HG02973 (cell line): ENCODE measurements at regions not wholly inside any gene's neighbourhood (a gene's known extent, or its start where the extent isn't known, plus 50 kb on each side); places are given as distances from the start of the nearest gene placed in this dataset.

Experiments used
- ATAC-seq: cut with Tn5 transposase; IDR thresholded peaks from one replicate; pipeline ENCODE4 v1.9.1; 2021; ENCODE audit warnings: moderate library complexity; ENCODE audit not compliant: unreplicated experiment

DNA sequence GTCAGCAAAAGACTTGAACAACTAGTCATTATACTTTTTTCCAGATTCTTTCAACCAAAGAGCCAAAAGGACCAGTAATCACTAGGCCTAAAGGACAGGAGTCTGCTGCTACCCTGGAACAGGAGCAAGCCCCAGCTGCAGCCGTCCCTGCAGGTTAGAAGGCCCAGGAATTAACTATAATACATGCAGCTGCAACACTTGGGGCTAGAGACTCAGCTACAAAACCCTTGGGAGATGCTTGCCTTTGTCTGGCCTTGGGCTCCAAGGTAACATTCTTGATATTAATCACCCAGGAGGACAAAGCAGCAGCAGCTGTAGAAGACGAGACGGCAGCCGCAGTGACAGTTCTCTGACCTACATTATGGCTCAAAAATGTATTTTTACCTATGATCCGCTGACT, 841.2 kb upstream of the ADGRL4 start:
- no peak for ATAC-seq

DNA sequence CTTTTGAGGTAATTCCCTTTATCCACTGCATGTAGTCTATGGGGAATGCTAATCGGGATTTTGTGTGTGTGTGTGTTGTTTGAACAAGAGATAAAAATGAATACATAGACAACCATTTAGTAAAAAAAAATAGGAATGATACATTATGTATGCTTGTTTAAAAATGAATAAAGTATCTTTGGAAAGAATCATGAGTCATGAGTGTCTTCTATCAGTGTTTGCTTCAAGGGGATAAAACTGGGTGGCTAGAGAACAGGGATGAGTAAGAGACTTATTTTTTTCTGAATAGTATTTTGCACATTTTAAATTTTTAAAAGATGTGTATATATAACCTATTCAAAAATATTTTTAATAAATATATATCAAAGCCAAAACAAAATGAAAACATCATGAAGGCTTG, 839.4 kb upstream of the ADGRL4 start:
- ATAC-seq, result no peak

DNA sequence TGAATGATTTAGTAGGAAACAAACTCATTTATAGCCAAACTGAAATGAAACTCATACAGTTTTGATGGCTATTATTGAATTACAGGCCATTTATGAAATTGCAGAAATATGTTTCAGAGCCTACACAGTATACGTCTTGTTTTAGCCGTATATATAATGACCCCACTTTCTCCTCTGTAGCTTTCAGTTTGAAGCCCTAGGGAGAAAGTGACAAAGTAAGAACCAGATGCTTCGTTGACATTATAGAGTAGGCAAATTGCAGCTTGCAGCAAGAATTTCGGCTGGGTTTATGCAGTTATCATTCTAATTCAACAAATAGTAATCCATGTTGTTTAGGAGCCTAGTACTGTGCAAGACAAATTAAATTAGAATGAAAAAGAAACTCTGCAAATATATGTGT, 836.3 kb upstream of the ADGRL4 start:
- ATAC-seq, result no peak

DNA sequence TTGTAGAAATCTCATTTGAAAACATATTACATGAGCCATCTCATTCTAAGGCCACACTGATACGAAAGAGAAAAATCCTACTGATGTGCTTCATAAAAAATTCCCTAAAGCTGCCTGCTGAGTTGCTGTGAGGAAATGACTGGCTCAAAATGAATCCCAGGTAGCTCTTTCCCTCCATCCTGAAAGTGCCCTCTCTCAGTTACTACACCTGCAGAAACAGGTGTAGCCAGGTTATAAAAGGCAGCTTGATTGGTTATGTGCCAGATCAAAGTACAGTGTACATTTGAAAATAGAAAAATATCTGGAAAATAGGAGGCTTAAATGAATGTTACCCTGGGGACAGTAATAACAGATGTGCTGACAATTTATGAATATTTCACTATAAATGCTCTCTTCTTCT, 833.4 kb upstream of the ADGRL4 start:
- ATAC-seq, result no peak

DNA sequence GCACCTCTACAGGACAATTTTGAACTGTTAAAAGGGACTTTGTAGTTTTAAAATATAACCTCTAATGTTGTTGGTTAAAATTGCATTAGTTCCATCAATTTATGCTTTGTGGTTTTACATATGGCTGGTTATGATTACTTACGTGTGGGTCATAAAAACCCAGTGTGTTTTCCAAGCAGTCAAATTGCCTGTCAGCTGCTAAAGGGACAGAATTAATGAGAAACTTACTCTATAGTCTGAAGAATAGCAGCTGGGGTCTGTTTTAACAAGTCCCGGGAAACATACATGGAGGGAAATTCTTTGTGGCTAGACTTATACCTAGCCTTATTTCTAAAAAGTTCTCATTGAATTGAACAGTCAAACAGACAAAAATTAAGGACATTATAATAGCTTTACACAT, 820.9 kb upstream of the ADGRL4 start:
- ATAC-seq, result no peak

DNA sequence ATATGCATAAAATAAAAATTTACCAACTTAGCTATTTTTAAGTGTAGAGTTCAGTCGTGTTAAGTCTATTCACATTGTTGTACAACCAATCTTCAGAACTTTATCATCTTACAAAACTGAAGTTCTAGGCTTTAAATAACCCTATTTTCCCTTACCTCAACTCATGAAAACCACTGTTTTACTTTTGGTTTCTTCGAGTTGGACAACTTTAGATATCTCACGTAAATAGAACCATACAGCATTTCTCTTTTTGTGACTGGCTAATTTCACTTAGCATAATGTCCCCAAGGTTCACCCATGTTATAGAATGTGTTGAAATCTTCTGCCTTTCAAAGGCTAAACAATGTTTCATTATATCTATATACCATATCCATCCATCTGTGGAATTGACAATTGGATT, 819.0 kb upstream of the ADGRL4 start:
- ATAC-seq, result no peak

DNA sequence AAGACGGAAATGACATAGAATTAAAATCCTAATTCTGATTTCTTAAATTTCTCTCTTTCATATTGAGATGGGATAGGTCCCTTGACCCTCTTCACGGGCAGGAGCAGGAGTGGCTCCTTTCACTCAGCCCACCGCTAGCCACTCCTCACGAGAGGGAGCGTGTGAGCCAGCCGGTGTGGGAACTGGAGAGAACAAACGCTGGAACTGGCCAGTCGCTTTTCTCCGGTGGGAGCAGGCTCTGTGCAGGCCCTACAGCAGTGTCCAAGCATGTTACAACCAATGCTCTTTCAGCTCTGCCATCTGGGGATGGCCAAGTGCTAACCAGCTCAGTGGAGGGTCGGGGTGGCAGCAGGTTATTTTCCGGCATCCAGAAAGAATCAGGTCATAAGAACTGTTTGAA, 815.5 kb upstream of the ADGRL4 start:
- no peak for ATAC-seq

DNA sequence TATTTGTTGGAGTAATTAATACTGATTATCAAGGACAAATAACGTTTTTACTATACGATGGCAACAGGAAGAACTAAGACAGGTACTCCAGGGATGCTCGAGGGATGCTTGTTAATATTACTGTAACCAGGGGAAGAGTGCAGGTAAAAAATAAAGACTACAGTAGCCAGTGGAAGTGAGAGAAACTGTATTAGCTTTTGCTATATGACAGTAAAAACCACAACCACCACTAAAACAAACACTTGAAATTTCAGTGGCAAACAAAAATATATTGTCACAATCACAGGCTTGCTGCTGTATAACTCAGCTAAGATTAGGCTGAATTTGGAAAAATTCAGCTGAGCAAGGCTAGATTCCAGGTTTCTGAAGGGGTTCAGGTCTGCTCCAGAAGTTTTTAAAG, 812.6 kb upstream of the ADGRL4 start:
- ATAC-seq, result no peak

DNA sequence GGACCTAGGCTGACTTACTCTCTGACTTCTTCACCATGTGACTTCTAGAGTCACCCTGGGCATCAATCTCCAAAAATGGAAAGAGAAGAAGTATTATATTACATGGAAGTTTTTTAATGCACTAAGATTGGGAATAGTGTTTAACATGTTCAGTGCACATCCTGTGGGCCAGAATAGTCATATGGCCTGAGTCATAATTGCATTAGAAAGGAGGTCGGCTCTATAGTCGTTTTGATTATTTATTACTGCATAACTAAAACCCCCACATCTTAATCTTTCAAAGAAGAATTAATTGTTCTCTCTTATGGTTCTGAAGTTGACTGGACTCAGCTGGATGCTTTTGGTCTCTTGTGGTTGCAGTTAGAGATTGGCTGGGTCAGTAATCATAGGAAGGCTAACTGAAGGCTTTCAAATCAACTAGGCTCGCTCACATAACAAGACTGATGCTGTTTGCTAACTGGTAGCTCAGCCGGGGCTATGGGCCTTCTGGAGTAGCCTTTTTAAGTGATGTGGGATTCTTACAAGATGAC, 810.6 kb upstream of the ADGRL4 start:
- no peak for ATAC-seq

DNA sequence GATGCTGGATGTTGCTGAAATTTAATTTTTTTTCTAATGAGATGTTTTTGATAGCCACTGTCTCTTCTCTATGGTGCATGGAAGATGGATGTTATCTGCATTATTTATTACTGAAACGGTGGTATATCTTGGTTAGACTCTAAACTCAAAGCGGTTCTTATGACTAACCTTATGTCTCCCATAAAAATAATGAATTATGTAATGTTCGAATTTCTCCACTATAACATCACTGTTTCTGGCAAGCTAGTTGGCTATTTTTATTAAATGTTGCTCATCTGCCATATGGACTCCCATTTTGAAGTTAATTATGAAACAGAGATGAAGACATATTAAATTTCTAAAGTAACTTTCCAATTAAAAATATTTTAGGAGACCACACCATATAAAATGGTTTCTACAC, 808.6 kb upstream of the ADGRL4 start:
- ATAC-seq, result no peak

DNA sequence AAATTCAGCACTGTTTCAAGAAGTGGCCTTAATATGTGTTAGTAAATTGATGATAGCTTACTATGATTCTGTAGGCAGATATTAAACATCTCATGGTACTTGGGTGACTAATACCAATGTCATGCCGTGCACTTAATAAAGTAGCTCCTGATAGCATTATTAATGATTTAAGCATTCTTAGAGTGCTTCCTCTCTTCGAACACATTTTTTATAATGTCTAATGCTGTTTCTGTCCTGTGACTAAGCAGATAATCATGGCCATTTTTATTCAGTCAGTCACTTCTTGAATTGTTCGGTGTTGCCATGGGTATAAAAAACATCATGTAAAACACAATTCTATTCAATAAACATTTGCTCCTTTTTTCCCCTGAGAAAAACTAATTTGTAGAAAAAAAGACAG, 804.6 kb upstream of the ADGRL4 start:
- ATAC-seq, result no peak

DNA sequence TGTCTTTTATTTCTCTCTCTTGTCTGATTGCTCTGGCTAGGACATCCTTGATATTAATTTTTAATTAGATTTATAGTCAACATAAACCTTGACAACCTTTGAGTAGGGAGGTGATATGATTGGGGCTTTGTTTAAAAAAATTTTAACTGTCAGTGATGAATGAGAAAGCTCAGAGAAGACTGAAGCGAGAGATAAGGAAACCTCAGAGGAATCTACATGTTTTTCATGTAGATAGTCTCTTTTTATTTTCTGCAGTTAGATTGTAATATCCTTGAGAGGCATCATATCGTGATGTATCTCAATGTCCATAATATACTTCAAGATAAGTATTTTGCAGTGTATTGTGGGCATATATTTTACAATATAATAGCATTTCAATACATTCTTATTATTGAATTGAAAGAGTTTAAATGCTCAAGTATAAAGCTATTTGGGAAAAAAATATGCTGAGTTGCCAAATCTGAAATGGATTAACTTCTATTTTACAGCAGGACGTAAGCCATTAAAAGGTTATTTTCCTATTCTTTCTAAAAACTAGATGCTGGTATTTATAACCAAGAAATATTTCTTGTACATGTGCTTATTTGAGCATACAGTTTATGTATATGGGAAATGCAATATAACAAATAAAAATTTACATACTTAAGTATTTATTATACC, 802.4 kb upstream of the ADGRL4 start:
- no peak for ATAC-seq

DNA sequence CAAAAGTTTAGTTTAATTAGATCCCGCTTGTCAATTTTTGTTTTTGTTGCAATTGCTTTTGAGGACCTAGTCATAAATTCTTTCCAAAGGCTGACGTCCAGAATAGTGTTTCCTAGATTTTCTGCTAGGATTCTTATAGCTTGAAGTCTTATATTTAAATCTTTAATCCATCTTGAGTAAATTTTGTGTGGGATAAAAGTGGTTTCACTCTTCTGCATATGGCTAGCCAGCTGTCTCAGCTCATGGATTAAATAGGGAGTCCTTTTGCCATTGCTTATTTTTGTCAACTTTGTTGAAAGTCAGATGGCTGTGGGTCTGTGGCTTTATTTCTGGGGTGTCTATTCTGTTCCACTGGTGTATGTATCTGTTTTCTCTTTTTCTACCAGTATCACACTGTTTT, 801.3 kb upstream of the ADGRL4 start:
- ATAC-seq, result no peak

DNA sequence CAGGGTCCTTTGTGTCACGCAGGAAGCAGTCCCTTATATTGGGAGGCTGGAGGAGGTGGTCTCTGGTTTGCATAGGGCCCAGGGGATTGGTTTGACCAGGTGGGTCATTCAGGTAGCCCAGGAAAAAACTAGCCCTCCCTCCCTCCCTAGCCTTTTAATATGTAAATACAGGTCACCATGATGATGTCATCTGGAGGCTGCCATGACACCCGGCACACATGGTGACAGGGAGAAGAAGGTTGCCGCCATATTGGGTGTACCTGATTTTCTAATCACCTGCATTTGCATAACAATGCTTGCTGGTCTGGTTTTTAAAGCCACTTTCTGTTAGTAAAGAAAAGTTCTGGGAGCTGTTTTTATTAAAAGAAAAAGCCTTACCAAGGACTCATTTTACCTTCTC, 791.0 kb upstream of the ADGRL4 start:
- ATAC-seq, result no peak

DNA sequence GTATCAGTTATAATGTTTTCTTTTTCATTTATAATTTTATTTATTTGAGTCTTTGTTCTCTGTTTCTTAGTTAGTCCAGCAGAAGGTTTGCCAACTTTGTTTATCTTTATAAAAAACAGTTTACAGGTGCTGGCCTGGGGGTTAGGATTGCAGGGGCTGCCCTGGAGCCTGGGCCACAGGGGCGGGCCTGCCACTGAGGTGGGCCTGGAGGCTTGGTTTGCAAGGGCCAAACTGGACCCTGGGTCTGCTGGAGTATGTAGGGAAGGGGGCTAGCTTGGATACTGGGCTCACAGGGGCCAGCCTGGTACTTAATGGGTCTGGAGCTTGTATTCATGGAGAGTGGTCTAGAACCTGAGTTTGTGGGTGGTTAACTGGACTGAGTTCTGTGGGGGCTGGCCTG, 789.9 kb upstream of the ADGRL4 start:
- no peak for ATAC-seq

DNA sequence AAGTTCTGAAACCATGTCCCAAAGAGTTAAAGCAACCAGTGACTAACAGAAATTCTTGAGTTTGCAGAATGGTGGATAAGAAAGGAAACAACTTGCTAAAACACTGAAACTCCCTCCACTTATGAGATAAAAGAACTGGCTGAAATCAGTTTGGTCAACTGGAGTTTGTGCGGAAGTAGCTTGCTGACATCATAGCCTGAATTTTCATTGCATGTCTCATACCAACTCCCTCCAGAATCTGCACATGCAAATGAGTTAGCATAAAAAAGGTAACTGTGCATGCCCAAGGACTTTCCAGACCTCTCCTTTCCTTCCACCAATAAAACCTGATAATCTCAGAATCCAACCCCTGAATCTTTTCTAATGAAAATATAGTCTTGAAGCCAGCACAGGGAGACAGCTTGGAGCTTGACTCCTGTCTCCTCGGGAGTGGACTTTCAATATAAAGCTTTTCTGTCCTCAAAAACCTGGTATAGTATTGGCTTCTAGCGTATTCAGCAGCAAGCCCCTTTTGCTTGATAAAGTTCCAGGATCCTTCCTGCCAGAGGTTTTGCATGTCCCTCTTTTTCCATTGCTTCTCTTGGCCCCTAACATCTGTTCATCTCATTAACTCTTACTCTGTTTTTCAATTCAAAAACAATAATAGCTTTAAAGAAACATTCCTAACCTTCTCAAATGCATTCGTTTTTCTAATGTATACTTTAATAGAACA, 785.8 kb upstream of the ADGRL4 start:
- ATAC-seq, result no peak

DNA sequence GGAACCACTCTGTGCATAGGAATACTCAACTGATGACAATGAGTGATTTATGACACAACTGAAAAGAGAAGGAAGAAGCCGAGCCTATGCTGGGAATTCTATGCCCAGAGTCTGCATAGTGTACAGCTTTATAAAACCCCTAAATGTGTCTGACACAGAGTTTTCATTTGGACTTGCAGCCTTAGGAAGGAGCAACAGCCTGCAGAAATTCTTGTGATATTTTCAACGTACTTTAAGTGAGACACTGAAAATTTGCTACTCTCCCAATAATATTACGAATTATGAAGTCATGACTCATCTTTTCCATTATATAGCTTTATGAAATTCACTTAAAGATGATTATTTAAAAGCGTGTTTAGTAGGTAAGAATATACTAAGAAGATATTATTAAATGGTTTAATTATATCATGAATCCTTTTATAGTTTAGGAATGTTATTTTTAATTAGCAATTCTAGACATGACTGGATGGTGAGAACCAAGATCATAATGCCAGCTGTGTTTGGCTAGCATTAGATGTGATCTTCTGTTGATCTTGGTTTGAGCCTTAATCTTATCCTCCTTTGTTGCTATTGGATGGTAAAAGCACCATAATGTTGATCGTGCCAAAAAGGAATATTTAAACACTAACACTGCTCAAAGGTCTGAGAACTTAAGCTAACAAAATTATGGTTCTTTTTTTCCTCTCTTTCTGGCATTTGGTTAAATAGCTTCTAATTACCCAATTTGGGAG, 785.1 kb upstream of the ADGRL4 start:
- no peak for ATAC-seq

DNA sequence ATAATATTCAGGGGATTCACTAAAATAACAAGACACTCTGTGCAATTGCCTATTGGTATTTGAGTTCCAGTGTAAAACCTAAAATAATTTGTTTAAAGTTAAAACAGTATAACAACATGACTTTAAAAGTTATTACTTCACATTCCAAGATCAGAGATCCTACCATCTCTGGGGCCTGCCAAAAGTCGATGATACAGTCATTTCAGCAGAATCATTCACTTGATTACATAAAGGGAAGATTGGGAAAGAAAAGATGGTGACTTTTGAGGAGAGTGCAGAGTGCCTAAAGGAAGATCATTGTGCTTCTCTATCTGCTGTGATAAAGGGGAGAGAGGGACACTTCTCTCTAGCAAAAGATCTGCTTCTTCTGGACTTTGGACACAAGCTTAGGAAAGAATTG, 784.4 kb upstream of the ADGRL4 start:
- no peak for ATAC-seq

DNA sequence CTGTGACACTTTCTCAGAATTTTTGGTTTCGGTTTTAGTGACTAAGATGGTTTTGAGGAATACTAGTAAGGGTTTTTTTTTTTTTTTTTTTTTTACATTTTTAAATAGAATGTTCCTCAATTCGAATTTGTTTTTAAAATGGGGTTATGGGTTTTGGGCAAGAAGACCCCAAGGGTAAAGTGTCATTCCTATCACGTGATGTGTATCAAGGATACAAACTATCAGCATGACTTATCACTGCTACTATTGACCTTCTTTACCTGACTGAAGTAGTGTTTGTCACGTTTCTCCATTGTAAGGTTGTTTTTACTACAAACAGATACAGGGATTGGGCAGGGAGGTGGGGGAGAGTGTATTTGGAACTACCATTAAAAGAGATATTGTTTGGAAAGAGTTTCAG, 781.1 kb upstream of the ADGRL4 start:
- no peak for ATAC-seq

DNA sequence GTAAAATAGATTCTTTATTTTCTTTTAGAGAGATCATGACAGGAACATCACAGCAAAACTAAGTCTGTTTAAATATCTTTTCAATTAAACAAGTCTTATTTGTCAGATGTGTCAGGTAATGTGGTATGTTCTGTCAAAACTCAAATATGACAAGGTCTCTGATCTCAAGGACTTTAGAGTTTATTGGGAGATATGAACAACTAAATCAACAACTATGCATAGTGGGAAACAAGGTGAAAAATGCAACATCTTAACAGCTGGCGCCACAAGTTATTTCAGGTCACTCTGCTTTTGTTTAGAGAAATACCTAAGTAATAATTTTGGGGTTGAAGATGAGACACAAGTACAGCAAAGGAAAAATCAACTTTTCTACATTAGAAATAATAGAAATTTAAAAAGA, 779.4 kb upstream of the ADGRL4 start:
- ATAC-seq, result no peak

DNA sequence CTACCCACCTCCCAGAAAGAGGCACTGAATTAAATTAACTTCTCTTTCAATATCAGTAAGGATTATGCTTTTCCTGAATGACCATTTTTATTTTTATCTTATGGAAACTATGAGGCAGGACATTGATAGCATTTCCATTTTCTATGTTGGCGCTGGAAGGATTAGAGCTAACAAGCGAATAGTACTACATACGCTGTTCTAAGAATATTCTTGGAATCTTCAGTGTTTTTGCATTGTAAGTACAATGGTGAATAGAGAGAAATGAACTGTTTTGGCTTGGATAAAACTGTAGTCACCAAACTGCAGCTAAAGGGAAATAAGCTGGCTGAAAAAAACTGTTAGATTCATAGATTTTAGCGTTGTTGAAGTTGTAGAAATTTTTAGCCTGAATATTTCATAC, 779.0 kb upstream of the ADGRL4 start:
- no peak for ATAC-seq

DNA sequence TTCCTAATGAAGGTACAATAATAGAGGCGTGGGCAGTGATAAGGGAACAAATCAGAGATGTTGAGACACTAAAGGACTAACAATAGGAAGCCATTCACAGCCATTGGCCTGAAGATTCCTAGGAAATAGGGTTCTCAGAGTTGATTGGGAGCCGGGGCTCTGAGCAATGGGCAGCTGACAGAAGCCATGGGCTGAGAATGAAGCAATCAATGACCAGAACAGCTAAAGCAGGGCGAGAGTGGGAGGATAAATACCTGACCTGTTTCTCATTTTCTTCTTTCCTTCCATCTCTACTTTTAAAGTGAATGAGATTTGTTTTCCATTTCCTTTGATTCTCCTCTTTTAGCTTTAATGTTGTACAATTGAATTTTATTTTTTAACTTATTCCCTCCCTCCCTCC, 774.7 kb upstream of the ADGRL4 start:
- no peak for ATAC-seq
